ENCODE measurements at regions not wholly inside any gene's neighbourhood (a gene's known extent, or its start where the extent isn't known, plus 50 kb on each side); places are given as distances from the start of the nearest gene placed in this dataset.

DNA sequence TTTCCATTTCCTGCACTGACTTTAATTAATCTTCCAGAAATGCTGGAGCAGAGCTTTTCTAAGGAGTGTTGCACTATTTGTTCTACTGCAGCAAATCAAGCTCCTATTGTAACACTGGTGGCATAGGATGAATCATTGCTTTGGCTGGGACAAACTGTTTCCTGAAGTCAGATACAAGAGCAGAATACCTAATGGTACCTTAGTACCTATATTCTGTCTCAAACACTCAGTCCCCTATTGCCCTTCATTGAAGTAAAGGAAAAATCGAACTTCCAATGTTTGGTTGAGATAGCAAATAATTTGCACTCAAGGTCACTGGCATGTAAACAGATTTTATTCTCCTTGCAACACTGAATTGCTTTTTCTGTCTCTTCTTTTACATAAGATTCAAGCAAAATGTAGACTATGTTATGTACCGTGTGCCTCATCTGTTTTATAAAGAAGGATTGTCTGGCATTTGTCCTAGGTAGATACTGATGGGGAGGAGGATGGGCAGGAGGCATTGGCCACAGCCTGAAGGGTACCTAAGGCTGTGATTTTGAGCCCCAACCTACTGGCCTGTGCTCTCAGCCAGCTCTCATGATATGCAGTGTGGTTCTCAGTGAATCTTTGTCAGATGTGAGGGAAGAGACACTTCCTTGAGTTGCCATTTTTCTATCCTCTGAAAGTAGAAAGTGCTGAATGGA, 141.6 kb downstream of the AASDH start:
- Histone ChIP-seq H3K27ac (ENCODE audit: poor library complexity, severe bottlenecking) (no peak overlapping the region), H3K4me1 (ENCODE audit: insufficient read depth, poor library complexity, severe bottlenecking) (no peaks in the 10 kb centered on the region), H3K27me3 (ENCODE audit: insufficient read depth, poor library complexity, severe bottlenecking) (no peaks in the 10 kb centered on the region), H3K4me3 (ENCODE audit: severe bottlenecking) (no peak overlapping the region), H3K9me3 (ENCODE audit: severe bottlenecking) (no peaks in the 10 kb centered on the region), H3K36me3 (ENCODE audit: low read depth) (no peaks in the 10 kb centered on the region)
- TF ChIP-seq, protein P1, sequence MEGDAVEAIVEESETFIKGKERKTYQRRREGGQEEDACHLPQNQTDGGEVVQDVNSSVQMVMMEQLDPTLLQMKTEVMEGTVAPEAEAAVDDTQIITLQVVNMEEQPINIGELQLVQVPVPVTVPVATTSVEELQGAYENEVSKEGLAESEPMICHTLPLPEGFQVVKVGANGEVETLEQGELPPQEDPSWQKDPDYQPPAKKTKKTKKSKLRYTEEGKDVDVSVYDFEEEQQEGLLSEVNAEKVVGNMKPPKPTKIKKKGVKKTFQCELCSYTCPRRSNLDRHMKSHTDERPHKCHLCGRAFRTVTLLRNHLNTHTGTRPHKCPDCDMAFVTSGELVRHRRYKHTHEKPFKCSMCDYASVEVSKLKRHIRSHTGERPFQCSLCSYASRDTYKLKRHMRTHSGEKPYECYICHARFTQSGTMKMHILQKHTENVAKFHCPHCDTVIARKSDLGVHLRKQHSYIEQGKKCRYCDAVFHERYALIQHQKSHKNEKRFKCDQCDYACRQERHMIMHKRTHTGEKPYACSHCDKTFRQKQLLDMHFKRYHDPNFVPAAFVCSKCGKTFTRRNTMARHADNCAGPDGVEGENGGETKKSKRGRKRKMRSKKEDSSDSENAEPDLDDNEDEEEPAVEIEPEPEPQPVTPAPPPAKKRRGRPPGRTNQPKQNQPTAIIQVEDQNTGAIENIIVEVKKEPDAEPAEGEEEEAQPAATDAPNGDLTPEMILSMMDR (IDR thresholded peaks at IDR 0.05; ENCODE audit: poor library complexity, severe bottlenecking): no peak
- DNase-seq (ENCODE audit: low spot score) (no peak), ATAC-seq (ENCODE audit: low read depth) (0 out of 3 replicates have a peak, but pooled peaks have one; percentile 27)

DNA sequence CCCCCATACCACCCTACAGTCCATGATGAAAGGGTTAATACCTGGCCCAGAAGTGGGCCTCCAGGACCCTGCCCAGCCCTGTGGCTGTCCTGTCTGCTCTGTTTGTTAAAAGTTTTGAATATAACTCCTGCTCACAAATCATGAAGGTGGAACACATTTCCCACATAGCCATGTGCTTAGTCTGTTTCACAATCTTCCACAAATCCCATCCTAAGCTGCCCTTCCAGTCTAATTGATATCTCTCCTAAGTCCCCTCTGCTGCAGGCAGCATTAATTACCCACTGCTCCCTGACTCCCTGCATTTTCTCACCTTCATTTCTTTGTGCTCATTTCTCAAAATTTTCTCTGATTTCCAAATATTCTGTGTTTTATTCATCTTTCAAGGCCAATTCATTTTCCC, 142.6 kb downstream of the AASDH start:
- H3K4me1 ChIP-seq (ENCODE audit: insufficient read depth, poor library complexity, severe bottlenecking): no peaks in the 10 kb centered on the region
- H3K27ac ChIP-seq (ENCODE audit: poor library complexity, severe bottlenecking): no peak overlapping the region
- H3K27me3 ChIP-seq (ENCODE audit: insufficient read depth, poor library complexity, severe bottlenecking): no peaks in the 10 kb centered on the region
- DNase-seq (ENCODE audit: low spot score): no peak
- no peaks in the 10 kb centered on the region for H3K36me3 ChIP-seq (ENCODE audit: low read depth)
- TF ChIP-seq, protein P1 (IDR thresholded peaks at IDR 0.05; ENCODE audit: poor library complexity, severe bottlenecking): no peak
- H3K4me3 ChIP-seq (ENCODE audit: severe bottlenecking): no peak overlapping the region
- no peak for ATAC-seq (ENCODE audit: low read depth)
- H3K9me3 ChIP-seq (ENCODE audit: severe bottlenecking): no peaks in the 10 kb centered on the region

DNA sequence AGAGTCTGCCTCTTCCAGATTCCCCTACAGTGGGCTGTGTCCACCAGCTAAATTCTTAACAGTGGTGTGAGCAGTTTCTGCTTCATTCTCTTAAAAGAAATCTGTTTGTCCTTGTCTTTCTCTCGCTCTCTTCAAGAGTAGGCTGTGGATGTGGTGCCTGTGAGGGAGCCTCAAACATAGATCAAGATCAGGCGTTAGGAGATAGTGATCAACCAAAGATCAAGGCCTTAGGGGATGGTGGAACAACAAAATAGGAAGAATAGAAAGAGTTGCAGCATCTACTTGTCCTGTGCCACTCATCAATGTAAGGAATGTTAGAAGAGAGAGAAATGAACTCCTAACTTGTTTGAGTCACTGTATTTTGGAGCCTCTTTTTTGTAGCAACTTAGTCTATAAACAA, 144.2 kb downstream of the AASDH start:
- H3K9me3 ChIP-seq (ENCODE audit: severe bottlenecking): no peaks in the 10 kb centered on the region
- no peak overlapping the region for H3K4me3 ChIP-seq (ENCODE audit: severe bottlenecking)
- no peaks in the 10 kb centered on the region for H3K4me1 ChIP-seq (ENCODE audit: insufficient read depth, poor library complexity, severe bottlenecking)
- no peak overlapping the region for H3K27ac ChIP-seq (ENCODE audit: poor library complexity, severe bottlenecking)
- TF ChIP-seq, protein P1 (IDR thresholded peaks at IDR 0.05; ENCODE audit: poor library complexity, severe bottlenecking): no peak
- no peaks in the 10 kb centered on the region for H3K27me3 ChIP-seq (ENCODE audit: insufficient read depth, poor library complexity, severe bottlenecking)
- DNase-seq (ENCODE audit: low spot score) (no peak), ATAC-seq (ENCODE audit: low read depth) (no peak)
- no peaks in the 10 kb centered on the region for H3K36me3 ChIP-seq (ENCODE audit: low read depth)

DNA sequence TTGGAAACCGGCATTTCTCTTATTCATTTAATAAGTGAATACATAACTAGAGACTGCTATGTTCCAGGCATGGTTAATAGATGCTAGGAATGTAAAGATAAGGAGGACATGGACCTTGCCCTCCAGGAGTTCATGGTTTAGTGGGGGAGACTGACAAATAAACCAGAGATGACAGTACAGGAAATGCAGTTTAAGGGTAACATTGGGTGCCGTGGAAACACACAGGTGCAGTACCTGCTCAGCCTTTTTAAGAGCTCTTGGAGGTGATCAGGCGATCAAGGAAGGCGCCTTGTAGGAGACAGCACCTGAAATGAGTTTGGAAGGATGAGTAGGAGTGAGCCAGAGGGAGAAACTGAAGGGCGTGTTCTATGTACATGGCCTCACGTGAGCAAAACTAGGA, 145.8 kb downstream of the AASDH start:
- TF ChIP-seq, protein P1 (IDR thresholded peaks at IDR 0.05; ENCODE audit: poor library complexity, severe bottlenecking): no peak
- H3K27ac ChIP-seq (ENCODE audit: poor library complexity, severe bottlenecking): no peak overlapping the region
- no peaks in the 10 kb centered on the region for H3K36me3 ChIP-seq (ENCODE audit: low read depth)
- H3K4me1 ChIP-seq (ENCODE audit: insufficient read depth, poor library complexity, severe bottlenecking): no peaks in the 10 kb centered on the region
- DNase-seq (ENCODE audit: low spot score): no peak
- no peaks in the 10 kb centered on the region for H3K9me3 ChIP-seq (ENCODE audit: severe bottlenecking)
- ATAC-seq (ENCODE audit: low read depth): no peak
- no peaks in the 10 kb centered on the region for H3K27me3 ChIP-seq (ENCODE audit: insufficient read depth, poor library complexity, severe bottlenecking)
- no peak overlapping the region for H3K4me3 ChIP-seq (ENCODE audit: severe bottlenecking)

DNA sequence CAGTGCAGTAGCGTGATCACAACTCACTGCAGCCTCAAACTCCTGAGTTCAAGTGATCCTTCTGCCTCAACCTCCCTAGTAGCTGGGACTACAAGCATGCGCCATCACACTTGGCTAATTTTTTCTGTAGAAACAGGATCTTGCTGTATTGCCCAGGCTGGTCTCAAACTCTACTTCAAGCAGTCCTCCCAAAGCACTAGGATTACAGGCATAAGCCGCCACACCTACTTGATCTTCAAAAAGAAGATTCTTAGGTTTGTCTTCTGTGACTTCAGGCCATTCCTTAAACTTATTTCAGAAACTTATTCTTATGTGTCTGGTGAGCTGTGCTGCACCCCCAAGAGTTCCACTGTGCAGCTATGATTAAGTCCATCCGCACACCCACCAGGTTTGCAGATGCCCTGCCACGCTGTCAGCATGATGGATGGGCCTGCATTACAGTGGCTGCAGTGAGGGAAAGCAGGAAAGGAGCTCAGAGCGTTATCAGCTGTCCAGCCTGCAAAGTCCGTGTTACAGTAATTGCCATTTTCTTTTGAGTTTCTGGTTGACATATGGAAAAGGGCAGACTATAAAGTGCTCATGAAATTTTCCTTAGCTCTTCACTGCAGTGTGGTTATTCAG, 146.6 kb downstream of the AASDH start:
- no peaks in the 10 kb centered on the region for H3K36me3 ChIP-seq (ENCODE audit: low read depth)
- H3K9me3 ChIP-seq (ENCODE audit: severe bottlenecking): no peaks in the 10 kb centered on the region
- H3K27me3 ChIP-seq (ENCODE audit: insufficient read depth, poor library complexity, severe bottlenecking): no peaks in the 10 kb centered on the region
- no peak overlapping the region for H3K4me3 ChIP-seq (ENCODE audit: severe bottlenecking)
- no peaks in the 10 kb centered on the region for H3K4me1 ChIP-seq (ENCODE audit: insufficient read depth, poor library complexity, severe bottlenecking)
- no peak for DNase-seq (ENCODE audit: low spot score)
- no peak overlapping the region for H3K27ac ChIP-seq (ENCODE audit: poor library complexity, severe bottlenecking)
- ATAC-seq (ENCODE audit: low read depth): no peak
- TF ChIP-seq, protein P1 (IDR thresholded peaks at IDR 0.05; ENCODE audit: poor library complexity, severe bottlenecking): no peak
